IMR-90 (cell line): ENCODE measurements at regions not wholly inside any gene's neighbourhood (a gene's known extent, or its start where the extent isn't known, plus 50 kb on each side); places are given as distances from the start of the nearest gene placed in this dataset.

Experiments
- ATAC-seq: fragments of 200-7000 bp; cut with Tn5 transposase; 2 replicates; pipeline ENCODE4 v1.9.1; 2020; ENCODE audit warnings: low read depth, mild to moderate bottlenecking, moderate library complexity
- BruUV-seq: library from RNA; stranded (reverse); fragments of 400-500 nt; replicated peaks from 2 replicates; lab custom pipeline; 2021; lab: Mats Ljungman, UMichigan
- CTCF ChIA-PET: fragments of 300-600 bp; formaldehyde crosslinking; extraction: SDS; loops from one replicate; lab custom pipeline; 2021; ENCODE audit warnings: antibody characterized with exemption; lab: Yijun Ruan, JAX
- POLR2A ChIA-PET: fragments of 300-600 bp; sonication (Branson Sonifier 250); formaldehyde crosslinking; loops from one replicate; lab custom pipeline; 2022; ENCODE audit warnings: antibody characterized with exemption; ENCODE audit not compliant: unreplicated experiment; lab: Charles Lee
- DNase-seq: peaks from one replicate; pipeline ENCODE4 v3.0.0; 2013
- H2AFZ ChIP-seq: replicated peaks from 2 replicates; pipeline ENCODE3; 2013; ENCODE audit warnings: low read length, mild to moderate bottlenecking; ENCODE audit not compliant: poor library complexity
- H2AK5ac ChIP-seq: 2 replicates; pipeline ENCODE4 v1.6.1; 2013; ENCODE audit warnings: low read depth, low read length, inconsistent platforms
- H2AK9ac ChIP-seq: replicated peaks from 2 replicates; pipeline ENCODE3; 2013; ENCODE audit warnings: mild to moderate bottlenecking, low read depth, low read length, moderate library complexity; ENCODE audit not compliant: poor library complexity
- H2BK120ac ChIP-seq: 2 replicates; pipeline ENCODE4 v1.6.1; 2013; ENCODE audit warnings: low read depth, low read length, inconsistent platforms
- H2BK15ac ChIP-seq: 3 replicates; pipeline ENCODE4 v1.6.1; 2013; ENCODE audit warnings: low read depth, low read length, inconsistent platforms
- H2BK20ac ChIP-seq: 2 replicates; pipeline ENCODE4 v1.6.1; 2013; ENCODE audit warnings: low read depth, mild to moderate bottlenecking, inconsistent platforms, low read length, moderate library complexity
- H2BK5ac ChIP-seq: 2 replicates; pipeline ENCODE4 v1.6.1; 2013; ENCODE audit warnings: mild to moderate bottlenecking, low read depth, low read length, inconsistent platforms; ENCODE audit not compliant: poor library complexity, severe bottlenecking
- H3K14ac ChIP-seq: replicated peaks from 2 replicates; pipeline ENCODE4 v1.6.1; 2013; ENCODE audit warnings: low read depth, low read length, inconsistent platforms
- H3K18ac ChIP-seq: 2 replicates; pipeline ENCODE4 v1.6.1; 2013; ENCODE audit warnings: low read depth, low read length, control low read depth
- H3K23ac ChIP-seq: 2 replicates; pipeline ENCODE4 v1.6.1; 2013; ENCODE audit warnings: low read depth, low read length, inconsistent platforms
- H3K27ac ChIP-seq: 2 replicates; pipeline ENCODE4 v1.5.1; 2013; ENCODE audit warnings: mild to moderate bottlenecking, control low read depth, low read length; ENCODE audit not compliant: insufficient read depth
- H3K27me3 ChIP-seq: 2 replicates; pipeline ENCODE4 v1.6.1; 2013; ENCODE audit warnings: low read length; ENCODE audit not compliant: control insufficient read depth, insufficient read depth
- H3K36me3 ChIP-seq: 2 replicates; pipeline ENCODE4 v1.6.1; 2013; ENCODE audit warnings: low read length, mixed read lengths; ENCODE audit not compliant: control insufficient read depth, insufficient read depth
- H3K4ac ChIP-seq: 2 replicates; pipeline ENCODE4 v1.6.1; 2013; ENCODE audit warnings: low read depth, low read length, inconsistent platforms
- H3K4me1 ChIP-seq: 2 replicates; pipeline ENCODE4 v1.6.1; 2013; ENCODE audit warnings: low read length, mixed read lengths; ENCODE audit not compliant: control insufficient read depth, insufficient read depth
- H3K4me2 ChIP-seq: 2 replicates; pipeline ENCODE4 v1.6.1; 2013; ENCODE audit warnings: low read depth, mild to moderate bottlenecking, control low read depth, low read length, moderate library complexity
- H3K4me3 ChIP-seq: 2 replicates; pipeline ENCODE4 v1.5.1; 2013; ENCODE audit warnings: low read depth, mild to moderate bottlenecking, control low read depth, low read length, moderate library complexity; ENCODE audit not compliant: insufficient read depth
- H3K56ac ChIP-seq: 2 replicates; pipeline ENCODE4 v1.6.1; 2013; ENCODE audit warnings: low read length, inconsistent platforms; ENCODE audit not compliant: insufficient read depth; ENCODE audit errors: extremely low read depth
- H3K79me1 ChIP-seq, 2 experiments: 2 replicates each; pipeline ENCODE4 v1.6.1; 2013; ENCODE audit warnings: low read length in 2 of 2, inconsistent platforms in 1 of 2, low read depth in 1 of 2
- H3K9ac ChIP-seq: 2 replicates; pipeline ENCODE4 v1.6.1; 2013; ENCODE audit warnings: low read depth, low read length, control low read depth
- H3K9me1 ChIP-seq: 2 replicates; pipeline ENCODE4 v1.6.1; 2013; ENCODE audit warnings: low read length, inconsistent platforms; ENCODE audit not compliant: insufficient read depth
- H3K9me3 ChIP-seq: 2 replicates; pipeline ENCODE4 v1.6.1; 2013; ENCODE audit warnings: low read length; ENCODE audit not compliant: control insufficient read depth, insufficient read depth
- H4K20me1 ChIP-seq: 2 replicates; pipeline ENCODE4 v1.6.1; 2013; ENCODE audit warnings: low read length, inconsistent platforms; ENCODE audit not compliant: insufficient read depth
- H4K5ac ChIP-seq: 2 replicates; pipeline ENCODE4 v1.6.1; 2013; ENCODE audit warnings: mild to moderate bottlenecking, low read depth, low read length, control low read depth
- H4K8ac ChIP-seq, 2 experiments: 2 replicates each; pipeline ENCODE4 v1.6.1; 2013; ENCODE audit warnings: low read depth in 2 of 2, low read length in 2 of 2, control low read depth in 1 of 2, inconsistent platforms in 1 of 2
- H4K91ac ChIP-seq: 2 replicates; pipeline ENCODE4 v1.6.1; 2013; ENCODE audit warnings: low read depth, low read length, inconsistent platforms; ENCODE audit not compliant: insufficient read depth
- BHLHE40 ChIP-seq: fragments of 150-350 bp; IDR thresholded peaks from 2 replicates; pipeline ENCODE4 v1.6.1; 2016; ENCODE audit warnings: mild to moderate bottlenecking, low read depth, low read length
- FOS ChIP-seq: fragments of 150-350 bp; IDR thresholded peaks from 2 replicates; pipeline ENCODE4 v1.6.1; 2016; ENCODE audit warnings: low read depth, low read length
- MAZ ChIP-seq: IDR thresholded peaks from 2 replicates; pipeline ENCODE4 v1.6.1; 2012; ENCODE audit warnings: low read depth, mild to moderate bottlenecking, low read length, improper control_type of control experiment, moderate library complexity, borderline replicate concordance
- NFE2L2 ChIP-seq: fragments of 150-350 bp; IDR thresholded peaks from 2 replicates; pipeline ENCODE4 v1.6.1; 2016; ENCODE audit warnings: low read depth, mild to moderate bottlenecking, low read length
- POLR2A ChIP-seq: IDR thresholded peaks from 2 replicates; pipeline ENCODE4 v1.6.1; 2012; ENCODE audit warnings: mild to moderate bottlenecking, low read depth, low read length
- RCOR1 ChIP-seq: IDR thresholded peaks from 2 replicates; pipeline ENCODE4 v1.6.1; 2012; ENCODE audit warnings: mild to moderate bottlenecking, low read length, improper control_type of control experiment; ENCODE audit not compliant: insufficient replicate concordance
- RFX5 ChIP-seq: IDR thresholded peaks from 2 replicates; pipeline ENCODE4 v1.8.0; 2012; ENCODE audit warnings: low read depth, mild to moderate bottlenecking, low read length, moderate library complexity
- WGBS, 2 experiments: methylation state at CpG; one replicate each; pipeline versions ENCODE4 v1.1.5 to v1.1.7; 2013; ENCODE audit warnings: missing lambda C conversion rate in 2 of 2; ENCODE audit not compliant: insufficient read length in 1 of 2; ENCODE audit errors: extremely low coverage in 2 of 2; 5-methylcytosine and 5-hydroxymethylcytosine counted together
- dilution Hi-C: fragments of 300-500 bp; cut with HindIII; formaldehyde crosslinking; loops from one replicate; pipeline ENCODE4 v1.14.3; 2018; ENCODE audit warnings: low sequenced_read_pairs; ENCODE audit not compliant: unreplicated experiment
- in situ Hi-C: fragments of 300-500 bp; cut with MboI; formaldehyde crosslinking; loops from 3 replicates; pipeline ENCODE4 v1.14.3; 2019; ENCODE audit warnings: low sequenced_read_pairs, inconsistent platforms, mixed read lengths
- intact Hi-C: fragments of 100-400 bp; cut with micrococcal nuclease; formaldehyde crosslinking; loops from 2 replicates; pipeline ENCODE4 v1.10.0; 2022

GRCh38 chr2:67712484-67712883 is 315.4 kb downstream of the ETAA1 start:
- H3K79me1 ChIP-seq: no peaks in the 10 kb centered on the region
- H3K18ac ChIP-seq: no peak overlapping the region
- TF ChIP-seq FOS (no peak), BHLHE40 (no peak), MAZ (no peak), NFE2L2 (no peak), RCOR1 (no peak), POLR2A (no peak), RFX5 (no peak)
- H3K4me1 ChIP-seq: no peaks in the 10 kb centered on the region
- no peak overlapping the region for H2AK5ac ChIP-seq
- H3K9me1 ChIP-seq: no peaks in the 10 kb centered on the region
- dilution Hi-C loops: no loop called here
- WGBS, 2 experiments: 38% methylated on average over 5 of the region's 12 CpGs; no CpG with 5 or more reads in 1 of the 2 experiments
- no peak overlapping the region for H4K8ac ChIP-seq
- no peak overlapping the region for H2AK9ac ChIP-seq
- no peak overlapping the region for H4K5ac ChIP-seq
- ChIA-PET POLR2A (no interaction called here), CTCF (no interaction called here)
- no peak for DNase-seq
- H4K91ac ChIP-seq: no peak overlapping the region
- intact Hi-C loops: no loop called here
- H2BK5ac ChIP-seq: no peak overlapping the region
- peak overlapping the region; percentile 5 for H2AFZ ChIP-seq
- H3K4me3 ChIP-seq: no peak overlapping the region
- no peaks in the 10 kb centered on the region for H3K27me3 ChIP-seq
- no peak overlapping the region for H3K27ac ChIP-seq
- H2BK120ac ChIP-seq: no peak overlapping the region
- H3K36me3 ChIP-seq: no peaks in the 10 kb centered on the region
- no peak for ATAC-seq
- H3K4ac ChIP-seq: no peak overlapping the region
- H2BK15ac ChIP-seq: no peak overlapping the region
- H3K23ac ChIP-seq: no peak overlapping the region
- no TSS peak for BruUV-seq
- H2BK20ac ChIP-seq: no peak overlapping the region
- H3K9me3 ChIP-seq: no peaks in the 10 kb centered on the region
- no peak overlapping the region for H3K9ac ChIP-seq
- H3K4me2 ChIP-seq: peak overlapping the region; percentile 56; the same call in 1 of the 2 replicates
- no peak overlapping the region for H3K14ac ChIP-seq
- in situ Hi-C loops: no loop called here
- no peaks in the 10 kb centered on the region for H4K20me1 ChIP-seq
- no peak overlapping the region for H3K56ac ChIP-seq
